Prostate gland (tissue), 2 donors: ENCODE measurements at regions not wholly inside any gene's neighbourhood (a gene's known extent, or its start where the extent isn't known, plus 50 kb on each side); places are given as distances from the start of the nearest gene placed in this dataset.

ENCODE experiments used
- CTCF ChIP-seq, 4 experiments: fragments of 200-600 bp in 2 of 4; fragments of 450-650 bp in 2 of 4; sonication (generic) in 2 of 4; IDR thresholded peaks; 1 replicate in 3 of 4; 2 replicates in 1 of 4; pipeline ENCODE4 v1.5.1; 2016 to 2019; ENCODE audit warnings: antibody characterized with exemption in 4 of 4, mild to moderate bottlenecking in 2 of 4, moderate library complexity in 2 of 4
- POLR2A ChIP-seq: fragments of 450-650 bp; IDR thresholded peaks from one replicate; pipeline ENCODE4 v1.6.1; 2016; ENCODE audit warnings: antibody characterized with exemption, mild to moderate bottlenecking
- POLR2AphosphoS5 ChIP-seq: sonication (generic); formaldehyde crosslinking; IDR thresholded peaks from one replicate; pipeline ENCODE4 v1.6.1; 2017; ENCODE audit warnings: antibody characterized with exemption

DNA sequence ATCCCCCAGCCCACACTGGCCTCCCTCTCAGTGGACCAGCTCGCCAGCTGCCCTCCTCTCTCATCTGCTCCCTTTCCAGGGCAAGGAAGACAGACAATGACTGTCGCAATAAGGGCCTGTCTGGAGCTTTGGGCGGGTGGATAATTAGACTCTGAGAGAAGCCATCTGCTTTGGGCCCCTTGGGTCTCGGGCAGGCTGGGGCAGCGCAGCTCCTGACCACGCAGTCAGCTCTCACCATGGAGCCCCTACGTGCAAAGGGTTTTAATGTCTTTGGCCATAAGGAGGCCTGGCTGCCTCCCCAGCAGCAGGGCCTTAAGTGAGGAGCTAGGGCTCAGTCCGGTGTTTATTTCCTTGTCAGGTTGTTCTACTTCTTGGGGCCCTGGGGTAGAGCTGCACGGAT lies 153.9 kb downstream of the CHST1 start:
- TF ChIP-seq CTCF (IDR thresholded peaks at IDR 0.05) (no peak), POLR2A (no peak), POLR2AphosphoS5 (no peak)
